HepG2 (cell line): ENCODE measurements at regions not wholly inside any gene's neighbourhood (a gene's known extent, or its start where the extent isn't known, plus 50 kb on each side); places are given as distances from the start of the nearest gene placed in this dataset.

Source experiments
- CEBPB ChIP-seq: IDR thresholded peaks from 2 replicates; pipeline ENCODE4 v1.6.1; 2011; ENCODE audit warnings: low read depth, low read length, improper control_type of control experiment, borderline replicate concordance
- CREM ChIP-seq, 2 experiments: sonication (generic) in 1 of 2; formaldehyde crosslinking in 1 of 2; IDR thresholded peaks; 2 replicates each; pipeline versions ENCODE4 v1.4.0 to v1.6.1; 2016 to 2020; ENCODE audit warnings: antibody characterized with exemption in 1 of 2, mild to moderate bottlenecking in 1 of 2, missing genetic modification reagents in 1 of 2
- KLF11 ChIP-seq: IDR thresholded peaks from 2 replicates; pipeline ENCODE4 v1.6.1; 2016; ENCODE audit warnings: missing compliant biosample characterization
- KLF13 ChIP-seq: sonication (generic); formaldehyde crosslinking; IDR thresholded peaks from 2 replicates; pipeline ENCODE4 v1.4.0; 2020; ENCODE audit warnings: mild to moderate bottlenecking, missing genetic modification reagents
- MAX ChIP-seq: IDR thresholded peaks from 2 replicates; pipeline ENCODE4 v1.6.1; 2012; ENCODE audit warnings: inconsistent platforms
- MNT ChIP-seq: fragments of 450-650 bp; IDR thresholded peaks from 2 replicates; pipeline ENCODE4 v1.6.1; 2016
- MTA3 ChIP-seq: sonication (generic); formaldehyde crosslinking; IDR thresholded peaks from 2 replicates; pipeline ENCODE4 v1.4.0; 2020; ENCODE audit warnings: missing genetic modification reagents
- PAXIP1 ChIP-seq: sonication (generic); formaldehyde crosslinking; conservative IDR thresholded peaks from 2 replicates; pipeline ENCODE4 v1.4.0; 2020; ENCODE audit warnings: mild to moderate bottlenecking, missing genetic modification reagents, moderate library complexity
- RORA ChIP-seq: sonication (generic); formaldehyde crosslinking; IDR thresholded peaks from 2 replicates; pipeline ENCODE4 v1.5.0; 2020; ENCODE audit warnings: mild to moderate bottlenecking, missing genetic modification reagents, moderate library complexity
- SAP130 ChIP-seq: IDR thresholded peaks from 2 replicates; pipeline ENCODE4 v1.6.1; 2016; ENCODE audit warnings: low read depth
- SOX13 ChIP-seq, 3 experiments: fragments of 450-650 bp in 1 of 3; sonication (generic) in 1 of 3; formaldehyde crosslinking in 1 of 3; IDR thresholded peaks in 2 of 3; conservative IDR thresholded peaks in 1 of 3; 2 replicates each; pipeline versions ENCODE4 v1.5.0 to v1.6.1; 2016 to 2020; ENCODE audit warnings: antibody characterized with exemption in 1 of 3, mild to moderate bottlenecking in 1 of 3, missing compliant biosample characterization in 1 of 3, missing genetic modification reagents in 1 of 3, moderate library complexity in 1 of 3
- TCF12 ChIP-seq, 2 experiments: fragments of 450-650 bp in 1 of 2; sonication (generic) in 1 of 2; formaldehyde crosslinking in 1 of 2; IDR thresholded peaks; 2 replicates each; pipeline versions ENCODE4 v1.6.1 to v1.8.0; 2017 to 2022; ENCODE audit warnings: antibody characterized with exemption in 1 of 2, mild to moderate bottlenecking in 1 of 2, missing genetic modification reagents in 1 of 2, moderate library complexity in 1 of 2
- ZBTB33 ChIP-seq: sonication (generic); formaldehyde crosslinking; IDR thresholded peaks from 2 replicates; pipeline ENCODE4 v1.4.0; 2020; ENCODE audit warnings: missing genetic modification reagents
- ZMYM2 ChIP-seq: sonication (generic); formaldehyde crosslinking; IDR thresholded peaks from 2 replicates; pipeline ENCODE4 v1.8.0; 2022; ENCODE audit warnings: mild to moderate bottlenecking, missing genetic modification reagents
- ZNF335 ChIP-seq: sonication (generic); formaldehyde crosslinking; IDR thresholded peaks from 2 replicates; pipeline ENCODE4 v1.4.0; 2020; ENCODE audit warnings: missing genetic modification reagents
- ZNF33A ChIP-seq: sonication (generic); formaldehyde crosslinking; IDR thresholded peaks from 2 replicates; pipeline ENCODE4 v1.5.1; 2020; ENCODE audit warnings: missing genetic modification reagents, mild to moderate bottlenecking, moderate library complexity, borderline replicate concordance
- ZNF34 ChIP-seq: sonication (generic); formaldehyde crosslinking; IDR thresholded peaks from 2 replicates; pipeline ENCODE4 v1.4.0; 2020; ENCODE audit warnings: mild to moderate bottlenecking, missing genetic modification reagents, borderline replicate concordance
- ZNF567 ChIP-seq: sonication (generic); formaldehyde crosslinking; IDR thresholded peaks from 2 replicates; pipeline ENCODE4 v1.8.1; 2023; ENCODE audit warnings: mild to moderate bottlenecking, missing genetic modification reagents, borderline replicate concordance
- ZNF580 ChIP-seq: IDR thresholded peaks from 2 replicates; pipeline ENCODE4 v1.6.1; 2016; ENCODE audit warnings: low read depth, borderline replicate concordance
- ZNF615 ChIP-seq: sonication (generic); formaldehyde crosslinking; IDR thresholded peaks from 2 replicates; pipeline ENCODE4 v1.5.0; 2020; ENCODE audit warnings: mild to moderate bottlenecking, missing genetic modification reagents, borderline replicate concordance

- TF ChIP-seq ZNF567 (0 out of 2 replicates have a peak, but pooled peaks have one; percentile 20), ZBTB33 (CRISPR knock-in tag) (peak; percentile 95), CEBPB (no peak), RORA (CRISPR knock-in tag) (no peak), MNT (no peak), MTA3 (CRISPR knock-in tag) (no peak), MAX (no peak), ZNF33A (no peak), TCF12 (IDR thresholded peaks at IDR 0.05) (no peak), TCF12 (CRISPR knock-in tag; IDR thresholded peaks at IDR 0.05) (no peak), CREM (IDR thresholded peaks at IDR 0.05) (peak; percentile 35; the same call in 1 of the 2 replicates), CREM (CRISPR knock-in tag; IDR thresholded peaks at IDR 0.05) (no peak), SOX13 (IDR thresholded peaks at IDR 0.05) (peak; percentile 67), SOX13 (CRISPR knock-in tag; conservative IDR thresholded peaks at IDR 0.05 in 1 of 2, IDR thresholded peaks at IDR 0.05 in 1 of 2) (peak in 1 of 2 experiments; percentile 93; a peak in 2 of 4 replicates), ZNF615 (CRISPR knock-in tag) (no peak), ZMYM2 (CRISPR knock-in tag) (no peak), ZNF580 (CRISPR knock-in tag) (no peak; the same call in 1 of the 2 replicates), ZNF335 (no peak), KLF13 (CRISPR knock-in tag) (no peak), PAXIP1 (CRISPR knock-in tag) (peak; percentile 69), SAP130 (CRISPR knock-in tag) (peak; percentile 33; the same call in 1 of the 2 replicates), KLF11 (CRISPR knock-in tag) (no peak), ZNF34 (CRISPR knock-in tag) (no peak)
These were observed 84.7 kb upstream of the TNFAIP3 start (continued) for GRCh38 chr6:137782166-137783039.
